ENCODE measurements at regions not wholly inside any gene's neighbourhood (a gene's known extent, or its start where the extent isn't known, plus 50 kb on each side); places are given as distances from the start of the nearest gene placed in this dataset.

DNA sequence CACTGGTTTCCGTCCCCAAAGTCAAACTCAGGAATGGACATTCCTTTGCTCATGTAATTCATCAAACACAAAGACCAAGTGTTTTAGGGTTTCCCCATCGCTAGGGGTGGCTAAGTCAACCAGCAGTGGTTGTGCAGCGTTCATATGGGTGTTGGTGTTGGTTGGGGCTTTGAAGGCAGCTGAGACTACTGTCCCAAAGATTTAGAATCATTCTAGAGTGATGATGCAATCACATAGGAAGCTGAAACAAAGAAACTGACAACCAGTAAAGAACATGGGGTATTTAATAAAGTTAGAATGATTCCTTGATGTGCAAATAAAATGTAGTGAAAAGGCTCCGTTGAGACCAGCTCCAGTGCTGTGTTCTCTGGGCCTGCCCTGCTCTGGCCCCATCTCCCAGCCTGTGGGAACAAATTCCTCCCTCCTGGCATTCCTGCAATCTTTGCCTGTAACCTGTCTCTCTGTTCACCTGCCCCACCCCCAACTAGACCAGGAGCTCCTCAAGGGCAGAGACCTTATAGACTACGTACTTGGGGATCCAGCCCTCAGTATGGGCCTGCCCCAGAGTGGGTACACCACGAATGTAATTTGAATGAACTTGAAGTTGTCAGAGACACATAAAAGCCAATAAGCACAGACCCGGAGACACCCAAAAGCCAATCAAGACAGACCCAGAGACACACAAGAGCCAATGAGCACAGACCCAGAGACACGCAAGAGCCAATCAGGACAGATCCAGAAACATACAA lies 191.7 kb upstream of the TWIST2 start:
- TF ChIP-seq, protein P1, sequence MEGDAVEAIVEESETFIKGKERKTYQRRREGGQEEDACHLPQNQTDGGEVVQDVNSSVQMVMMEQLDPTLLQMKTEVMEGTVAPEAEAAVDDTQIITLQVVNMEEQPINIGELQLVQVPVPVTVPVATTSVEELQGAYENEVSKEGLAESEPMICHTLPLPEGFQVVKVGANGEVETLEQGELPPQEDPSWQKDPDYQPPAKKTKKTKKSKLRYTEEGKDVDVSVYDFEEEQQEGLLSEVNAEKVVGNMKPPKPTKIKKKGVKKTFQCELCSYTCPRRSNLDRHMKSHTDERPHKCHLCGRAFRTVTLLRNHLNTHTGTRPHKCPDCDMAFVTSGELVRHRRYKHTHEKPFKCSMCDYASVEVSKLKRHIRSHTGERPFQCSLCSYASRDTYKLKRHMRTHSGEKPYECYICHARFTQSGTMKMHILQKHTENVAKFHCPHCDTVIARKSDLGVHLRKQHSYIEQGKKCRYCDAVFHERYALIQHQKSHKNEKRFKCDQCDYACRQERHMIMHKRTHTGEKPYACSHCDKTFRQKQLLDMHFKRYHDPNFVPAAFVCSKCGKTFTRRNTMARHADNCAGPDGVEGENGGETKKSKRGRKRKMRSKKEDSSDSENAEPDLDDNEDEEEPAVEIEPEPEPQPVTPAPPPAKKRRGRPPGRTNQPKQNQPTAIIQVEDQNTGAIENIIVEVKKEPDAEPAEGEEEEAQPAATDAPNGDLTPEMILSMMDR (conservative IDR thresholded peaks at IDR 0.05; ENCODE audit: low read length): no peak
- no peak for TF ChIP-seq EZH2phosphoT487 (IDR thresholded peaks at IDR 0.05; ENCODE audit: borderline replicate concordance, low read depth, low read length)

Measured in OCI-LY7 (cell line).